ENCODE measurements at regions not wholly inside any gene's neighbourhood (a gene's known extent, or its start where the extent isn't known, plus 50 kb on each side); places are given as distances from the start of the nearest gene placed in this dataset.

DNA sequence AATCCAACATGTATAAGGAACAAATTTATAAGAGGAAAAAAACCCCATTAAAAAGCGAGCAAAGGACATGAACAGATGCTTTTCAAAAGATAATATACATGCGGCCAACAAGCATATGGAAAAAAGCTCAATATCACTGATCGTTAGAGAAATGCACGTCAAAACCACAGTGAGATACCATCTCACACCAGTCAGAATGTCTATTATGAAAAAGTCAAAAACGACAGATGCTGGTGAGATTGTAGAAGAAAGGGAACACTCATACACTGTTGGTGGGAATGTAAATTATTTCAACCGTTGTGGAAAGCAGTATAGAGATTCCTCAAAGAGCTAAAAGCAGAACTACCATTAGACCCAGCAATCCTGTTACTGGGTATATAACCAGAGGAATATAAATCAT lies 465.4 kb downstream of the TMA16 start (continued):
- TF ChIP-seq, protein P1, sequence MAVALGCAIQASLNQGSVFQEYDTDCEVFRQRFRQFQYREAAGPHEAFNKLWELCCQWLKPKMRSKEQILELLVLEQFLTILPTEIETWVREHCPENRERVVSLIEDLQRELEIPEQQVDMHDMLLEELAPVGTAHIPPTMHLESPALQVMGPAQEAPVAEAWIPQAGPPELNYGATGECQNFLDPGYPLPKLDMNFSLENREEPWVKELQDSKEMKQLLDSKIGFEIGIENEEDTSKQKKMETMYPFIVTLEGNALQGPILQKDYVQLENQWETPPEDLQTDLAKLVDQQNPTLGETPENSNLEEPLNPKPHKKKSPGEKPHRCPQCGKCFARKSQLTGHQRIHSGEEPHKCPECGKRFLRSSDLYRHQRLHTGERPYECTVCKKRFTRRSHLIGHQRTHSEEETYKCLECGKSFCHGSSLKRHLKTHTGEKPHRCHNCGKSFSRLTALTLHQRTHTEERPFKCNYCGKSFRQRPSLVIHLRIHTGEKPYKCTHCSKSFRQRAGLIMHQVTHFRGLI (tag by site-specific recombination; IDR thresholded peaks at IDR 0.05), result no peak

DNA sequence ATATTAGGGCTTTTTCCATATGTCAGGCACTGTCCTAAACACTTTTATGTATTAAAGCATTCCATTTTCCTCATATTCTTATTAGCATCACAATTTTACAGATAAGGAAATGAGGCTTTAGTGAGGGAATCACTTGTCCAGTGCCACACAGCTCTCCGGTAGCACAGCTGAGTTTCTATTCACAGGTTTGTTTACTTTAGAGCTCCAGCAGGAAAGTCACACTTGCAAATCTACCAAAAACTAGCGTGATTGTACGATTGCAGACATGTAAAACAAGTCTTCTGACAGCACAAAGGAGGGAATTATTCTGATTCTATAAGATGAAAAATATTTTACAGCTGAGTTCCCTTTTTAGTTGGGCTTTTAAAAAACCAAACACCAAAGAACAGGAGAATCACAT lies 472.1 kb downstream of the TMA16 start:
- no peak for TF ChIP-seq TRIM28 (IDR thresholded peaks at IDR 0.05; ENCODE audit: borderline replicate concordance, low read length)
- TF ChIP-seq SP2 (tag by site-specific recombination; IDR thresholded peaks at IDR 0.05), result no peak
- no peak for TF ChIP-seq ZNF514 (tag by site-specific recombination; IDR thresholded peaks at IDR 0.05)
- TF ChIP-seq ZNF48 (tag by site-specific recombination; IDR thresholded peaks at IDR 0.05), result no peak
- TF ChIP-seq ZBTB1 (tag by site-specific recombination; IDR thresholded peaks at IDR 0.05), result no peak
- no peak for TF ChIP-seq HOXD13 (CRISPR knock-in tag; IDR thresholded peaks at IDR 0.05; ENCODE audit: borderline replicate concordance)
- no peak for TF ChIP-seq ZBTB7A (tag by site-specific recombination; IDR thresholded peaks at IDR 0.05; ENCODE audit: low read depth)
- no peak for TF ChIP-seq ZNF202 (tag by site-specific recombination; IDR thresholded peaks at IDR 0.05; ENCODE audit: borderline replicate concordance)
- no peak for TF ChIP-seq ZNF791 (tag by site-specific recombination; IDR thresholded peaks at IDR 0.05)
- TF ChIP-seq WT1 (tag by site-specific recombination; IDR thresholded peaks at IDR 0.05), result no peak
- TF ChIP-seq, protein P2, sequence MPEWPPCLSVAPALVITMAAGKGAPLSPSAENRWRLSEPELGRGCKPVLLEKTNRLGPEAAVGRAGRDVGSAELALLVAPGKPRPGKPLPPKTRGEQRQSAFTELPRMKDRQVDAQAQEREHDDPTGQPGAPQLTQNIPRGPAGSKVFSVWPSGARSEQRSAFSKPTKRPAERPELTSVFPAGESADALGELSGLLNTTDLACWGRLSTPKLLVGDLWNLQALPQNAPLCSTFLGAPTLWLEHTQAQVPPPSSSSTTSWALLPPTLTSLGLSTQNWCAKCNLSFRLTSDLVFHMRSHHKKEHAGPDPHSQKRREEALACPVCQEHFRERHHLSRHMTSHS (tag by site-specific recombination; IDR thresholded peaks at IDR 0.05), result no peak
- no peak for TF ChIP-seq ZNF658 (tag by site-specific recombination; IDR thresholded peaks at IDR 0.05)
- Histone ChIP-seq H3K9me3 (ENCODE audit: control insufficient read depth, insufficient read depth, low read depth, low read length) (no peaks in the 10 kb centered on the region), H3K4me3 (ENCODE audit: low read depth, low read length) (no peak overlapping the region), H3K27ac (ENCODE audit: extremely low read depth, low read depth, low read length) (no peak overlapping the region), H3K36me3 (ENCODE audit: control insufficient read depth in 2 of 2, insufficient read depth in 1 of 2, low read length in 2 of 2) (no peaks in the 10 kb centered on the region), H3K4me1 (ENCODE audit: control insufficient read depth, insufficient read depth, low read length) (no peaks in the 10 kb centered on the region)
- ChIA-PET POLR2A (no interaction called here), CTCF (no interaction called here)

DNA sequence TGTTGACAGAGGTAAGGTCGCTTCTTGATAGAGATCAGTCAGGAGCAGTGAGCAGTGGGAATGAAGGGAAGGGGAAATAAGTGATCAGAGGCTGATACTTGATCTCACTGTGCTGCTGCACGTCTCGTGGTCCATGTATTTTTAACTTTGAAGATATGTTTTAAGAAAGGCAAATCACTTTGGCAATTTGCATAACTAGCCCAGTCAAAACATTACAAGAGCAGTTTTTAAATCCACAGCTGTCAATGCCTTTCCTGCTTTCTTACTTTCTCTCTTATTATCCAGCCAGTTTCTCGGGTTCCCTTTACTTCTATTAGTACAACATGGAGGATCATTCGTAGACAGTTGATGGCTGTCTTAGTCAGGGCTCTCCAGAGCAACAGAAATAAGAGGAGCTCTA lies 472.8 kb downstream of the TMA16 start:
- Histone ChIP-seq H3K9me3 (ENCODE audit: control insufficient read depth, insufficient read depth, low read depth, low read length) (no peaks in the 10 kb centered on the region), H3K4me1 (ENCODE audit: control insufficient read depth, insufficient read depth, low read length) (no peaks in the 10 kb centered on the region), H3K4me3 (ENCODE audit: low read depth, low read length) (no peak overlapping the region), H3K27ac (ENCODE audit: extremely low read depth, low read depth, low read length) (no peak overlapping the region), H3K36me3 (ENCODE audit: control insufficient read depth in 2 of 2, insufficient read depth in 1 of 2, low read length in 2 of 2) (no peaks in the 10 kb centered on the region)
- CTCF ChIA-PET, result no interaction called here
- POLR2A ChIA-PET, result no interaction called here
- TF ChIP-seq ZBTB7A (tag by site-specific recombination; IDR thresholded peaks at IDR 0.05; ENCODE audit: low read depth) (no peak), ZNF785 (tag by site-specific recombination; IDR thresholded peaks at IDR 0.05) (no peak), ZNF266 (tag by site-specific recombination; IDR thresholded peaks at IDR 0.05; ENCODE audit: low read depth) (no peak), ZFP37 (tag by site-specific recombination; IDR thresholded peaks at IDR 0.05) (no peak), ZFP3 (tag by site-specific recombination; IDR thresholded peaks at IDR 0.05; ENCODE audit: low read depth) (no peak), ZSCAN16 (tag by site-specific recombination; IDR thresholded peaks at IDR 0.05) (no peak), ZNF37A (tag by site-specific recombination; IDR thresholded peaks at IDR 0.05) (no peak), ZNF211 (tag by site-specific recombination; IDR thresholded peaks at IDR 0.05; ENCODE audit: low read depth) (no peak), ZNF571 (tag by site-specific recombination; IDR thresholded peaks at IDR 0.05) (no peak)

DNA sequence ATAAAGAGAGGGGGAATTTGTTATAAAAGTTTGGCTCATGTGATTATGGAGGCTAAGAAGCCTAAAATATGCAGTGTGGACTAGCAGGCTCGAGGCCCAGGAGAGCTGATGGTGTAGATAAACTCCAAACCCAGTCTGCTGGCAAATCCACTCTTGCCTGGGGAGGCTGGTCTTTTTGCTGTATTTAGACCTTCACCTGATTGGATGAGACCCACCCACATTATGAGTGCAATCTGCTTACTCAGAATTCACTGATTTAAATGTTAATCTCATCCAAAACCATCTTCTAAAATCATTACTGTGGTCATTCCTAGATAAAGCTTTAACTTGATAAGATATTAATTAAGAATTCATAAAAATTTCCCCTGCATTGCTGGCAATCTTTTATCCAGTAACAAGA lies 473.2 kb downstream of the TMA16 start:
- Histone ChIP-seq H3K4me1 (ENCODE audit: control insufficient read depth, insufficient read depth, low read length) (no peaks in the 10 kb centered on the region), H3K9me3 (ENCODE audit: control insufficient read depth, insufficient read depth, low read depth, low read length) (no peaks in the 10 kb centered on the region), H3K4me3 (ENCODE audit: low read depth, low read length) (no peak overlapping the region), H3K36me3 (ENCODE audit: control insufficient read depth in 2 of 2, insufficient read depth in 1 of 2, low read length in 2 of 2) (no peaks in the 10 kb centered on the region), H3K27ac (ENCODE audit: extremely low read depth, low read depth, low read length) (no peak overlapping the region)
- POLR2A ChIA-PET, result no interaction called here
- CTCF ChIA-PET, result no interaction called here
- no peak for TF ChIP-seq KLF1 (tag by site-specific recombination; IDR thresholded peaks at IDR 0.05)
- no peak for TF ChIP-seq ZNF747 (tag by site-specific recombination; IDR thresholded peaks at IDR 0.05)
- no peak for TF ChIP-seq ZNF707 (tag by site-specific recombination; IDR thresholded peaks at IDR 0.05)
- no peak for TF ChIP-seq ZNF670 (tag by site-specific recombination; IDR thresholded peaks at IDR 0.05; ENCODE audit: low read depth)
- no peak for TF ChIP-seq ZNF791 (tag by site-specific recombination; IDR thresholded peaks at IDR 0.05)
- no peak for TF ChIP-seq ZNF701 (tag by site-specific recombination; IDR thresholded peaks at IDR 0.05)
- TF ChIP-seq RBAK (tag by site-specific recombination; IDR thresholded peaks at IDR 0.05), result no peak
- no peak for TF ChIP-seq YY2 (tag by site-specific recombination; IDR thresholded peaks at IDR 0.05)
- TF ChIP-seq, protein P3, sequence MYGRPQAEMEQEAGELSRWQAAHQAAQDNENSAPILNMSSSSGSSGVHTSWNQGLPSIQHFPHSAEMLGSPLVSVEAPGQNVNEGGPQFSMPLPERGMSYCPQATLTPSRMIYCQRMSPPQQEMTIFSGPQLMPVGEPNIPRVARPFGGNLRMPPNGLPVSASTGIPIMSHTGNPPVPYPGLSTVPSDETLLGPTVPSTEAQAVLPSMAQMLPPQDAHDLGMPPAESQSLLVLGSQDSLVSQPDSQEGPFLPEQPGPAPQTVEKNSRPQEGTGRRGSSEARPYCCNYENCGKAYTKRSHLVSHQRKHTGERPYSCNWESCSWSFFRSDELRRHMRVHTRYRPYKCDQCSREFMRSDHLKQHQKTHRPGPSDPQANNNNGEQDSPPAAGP (tag by site-specific recombination; IDR thresholded peaks at IDR 0.05), result no peak
- no peak for TF ChIP-seq EGR2 (tag by site-specific recombination; IDR thresholded peaks at IDR 0.05; ENCODE audit: low read depth)
- no peak for TF ChIP-seq HOXA7 (CRISPR knock-in tag; IDR thresholded peaks at IDR 0.05; ENCODE audit: borderline replicate concordance)
- TF ChIP-seq ZNF501 (tag by site-specific recombination; IDR thresholded peaks at IDR 0.05), result no peak
- no peak for TF ChIP-seq ZNF626 (tag by site-specific recombination; IDR thresholded peaks at IDR 0.05)
